IPS-15b (cell line): ENCODE measurements at regions not wholly inside any gene's neighbourhood (a gene's known extent, or its start where the extent isn't known, plus 50 kb on each side); places are given as distances from the start of the nearest gene placed in this dataset.

ENCODE experiments used
- H3K27me3 ChIP-seq: one replicate; pipeline ENCODE4 v1.6.1; 2013; ENCODE audit warnings: low read length; ENCODE audit not compliant: control insufficient read depth, insufficient read depth
- H3K36me3 ChIP-seq: one replicate; pipeline ENCODE4 v1.6.1; 2013; ENCODE audit warnings: low read length; ENCODE audit not compliant: control insufficient read depth, insufficient read depth
- H3K4me1 ChIP-seq: one replicate; pipeline ENCODE4 v1.6.1; 2013; ENCODE audit warnings: mild to moderate bottlenecking, low read length; ENCODE audit not compliant: control insufficient read depth, insufficient read depth
- H3K4me3 ChIP-seq: one replicate; pipeline ENCODE4 v1.5.1; 2013; ENCODE audit warnings: low read depth, low read length
- H3K9ac ChIP-seq: one replicate; pipeline ENCODE4 v1.6.1; 2013; ENCODE audit warnings: low read depth, mild to moderate bottlenecking, low read length
- H3K9me3 ChIP-seq: one replicate; pipeline ENCODE4 v1.6.1; 2013; ENCODE audit warnings: mild to moderate bottlenecking, low read length; ENCODE audit not compliant: control insufficient read depth, insufficient read depth

- H3K27me3 ChIP-seq = no peaks in the 10 kb centered on the region
- H3K4me1 ChIP-seq = peaks cover 3% of the 10 kb centered on the region
- no peaks in the 10 kb centered on the region for H3K36me3 ChIP-seq
- no peak overlapping the region for H3K9ac ChIP-seq
- H3K9me3 ChIP-seq = no peaks in the 10 kb centered on the region
- no peak overlapping the region for H3K4me3 ChIP-seq
Measured at GRCh38 chr7:85882335-85882734, 695.5 kb upstream of the SEMA3D start.

GRCh38 chr7:85875398-85875797 is 688.5 kb upstream of the SEMA3D start:
- no peaks in the 10 kb centered on the region for H3K27me3 ChIP-seq
- H3K36me3 ChIP-seq = no peaks in the 10 kb centered on the region
- H3K4me1 ChIP-seq = no peaks in the 10 kb centered on the region
- H3K4me3 ChIP-seq = no peak overlapping the region
- H3K9me3 ChIP-seq = no peaks in the 10 kb centered on the region
- H3K9ac ChIP-seq = no peak overlapping the region

- Histone ChIP-seq H3K27me3 (no peaks in the 10 kb centered on the region), H3K9me3 (no peaks in the 10 kb centered on the region), H3K4me1 (no peaks in the 10 kb centered on the region), H3K36me3 (no peaks in the 10 kb centered on the region), H3K4me3 (no peak overlapping the region), H3K9ac (no peak overlapping the region)
Measured at GRCh38 chr7:85866540-85866939, 679.7 kb upstream of the SEMA3D start.

- Histone ChIP-seq H3K4me1 (no peaks in the 10 kb centered on the region), H3K4me3 (no peak overlapping the region), H3K36me3 (no peaks in the 10 kb centered on the region), H3K9ac (no peak overlapping the region), H3K9me3 (no peaks in the 10 kb centered on the region), H3K27me3 (no peaks in the 10 kb centered on the region)
Measured at GRCh38 chr7:85851571-85852193, 664.8 kb upstream of the SEMA3D start.

GRCh38 chr7:85850381-85850780 is 663.5 kb upstream of the SEMA3D start:
- no peaks in the 10 kb centered on the region for H3K27me3 ChIP-seq
- H3K9ac ChIP-seq = no peak overlapping the region
- no peaks in the 10 kb centered on the region for H3K9me3 ChIP-seq
- no peaks in the 10 kb centered on the region for H3K4me1 ChIP-seq
- no peaks in the 10 kb centered on the region for H3K36me3 ChIP-seq
- H3K4me3 ChIP-seq = no peak overlapping the region

- Histone ChIP-seq H3K9ac (no peak overlapping the region), H3K9me3 (no peaks in the 10 kb centered on the region), H3K4me3 (no peak overlapping the region), H3K4me1 (no peaks in the 10 kb centered on the region), H3K27me3 (no peaks in the 10 kb centered on the region), H3K36me3 (no peaks in the 10 kb centered on the region)
Measured at GRCh38 chr7:85840554-85840953, 653.7 kb upstream of the SEMA3D start.

GRCh38 chr7:85833066-85833465 is 646.2 kb upstream of the SEMA3D start:
- no peaks in the 10 kb centered on the region for H3K36me3 ChIP-seq
- no peak overlapping the region for H3K4me3 ChIP-seq
- H3K9ac ChIP-seq = no peak overlapping the region
- no peaks in the 10 kb centered on the region for H3K27me3 ChIP-seq
- no peaks in the 10 kb centered on the region for H3K9me3 ChIP-seq
- no peaks in the 10 kb centered on the region for H3K4me1 ChIP-seq

GRCh38 chr7:85830982-85831381 is 644.1 kb upstream of the SEMA3D start:
- H3K9ac ChIP-seq = no peak overlapping the region
- no peaks in the 10 kb centered on the region for H3K9me3 ChIP-seq
- no peaks in the 10 kb centered on the region for H3K27me3 ChIP-seq
- H3K4me1 ChIP-seq = no peaks in the 10 kb centered on the region
- no peak overlapping the region for H3K4me3 ChIP-seq
- no peaks in the 10 kb centered on the region for H3K36me3 ChIP-seq

GRCh38 chr7:85829817-85830432 is 643.1 kb upstream of the SEMA3D start:
- Histone ChIP-seq H3K9me3 (no peaks in the 10 kb centered on the region), H3K27me3 (no peaks in the 10 kb centered on the region), H3K4me1 (no peaks in the 10 kb centered on the region), H3K9ac (no peak overlapping the region), H3K4me3 (no peak overlapping the region), H3K36me3 (no peaks in the 10 kb centered on the region)

- no peaks in the 10 kb centered on the region for H3K27me3 ChIP-seq
- H3K4me1 ChIP-seq = no peaks in the 10 kb centered on the region
- no peaks in the 10 kb centered on the region for H3K9me3 ChIP-seq
- H3K4me3 ChIP-seq = no peak overlapping the region
- no peaks in the 10 kb centered on the region for H3K36me3 ChIP-seq
- H3K9ac ChIP-seq = no peak overlapping the region
Measured at GRCh38 chr7:85829176-85829575, 642.3 kb upstream of the SEMA3D start.

- no peak overlapping the region for H3K9ac ChIP-seq
- no peaks in the 10 kb centered on the region for H3K9me3 ChIP-seq
- H3K4me3 ChIP-seq = no peak overlapping the region
- H3K27me3 ChIP-seq = no peaks in the 10 kb centered on the region
- no peaks in the 10 kb centered on the region for H3K36me3 ChIP-seq
- H3K4me1 ChIP-seq = no peaks in the 10 kb centered on the region
Measured at GRCh38 chr7:85828614-85829013, 641.8 kb upstream of the SEMA3D start.

- Histone ChIP-seq H3K9ac (no peak overlapping the region), H3K36me3 (no peaks in the 10 kb centered on the region), H3K27me3 (no peaks in the 10 kb centered on the region), H3K9me3 (no peaks in the 10 kb centered on the region), H3K4me1 (no peaks in the 10 kb centered on the region), H3K4me3 (no peak overlapping the region)
Measured at GRCh38 chr7:85823396-85824080, 636.7 kb upstream of the SEMA3D start.
